ENCODE measurements at regions not wholly inside any gene's neighbourhood (a gene's known extent, or its start where the extent isn't known, plus 50 kb on each side); places are given as distances from the start of the nearest gene placed in this dataset.
"Not testable (repeated sequence)": the region's sequence is repeated elsewhere in the genome, so short reads cannot be mapped to it uniquely, and the experiment has no call there.

DNA sequence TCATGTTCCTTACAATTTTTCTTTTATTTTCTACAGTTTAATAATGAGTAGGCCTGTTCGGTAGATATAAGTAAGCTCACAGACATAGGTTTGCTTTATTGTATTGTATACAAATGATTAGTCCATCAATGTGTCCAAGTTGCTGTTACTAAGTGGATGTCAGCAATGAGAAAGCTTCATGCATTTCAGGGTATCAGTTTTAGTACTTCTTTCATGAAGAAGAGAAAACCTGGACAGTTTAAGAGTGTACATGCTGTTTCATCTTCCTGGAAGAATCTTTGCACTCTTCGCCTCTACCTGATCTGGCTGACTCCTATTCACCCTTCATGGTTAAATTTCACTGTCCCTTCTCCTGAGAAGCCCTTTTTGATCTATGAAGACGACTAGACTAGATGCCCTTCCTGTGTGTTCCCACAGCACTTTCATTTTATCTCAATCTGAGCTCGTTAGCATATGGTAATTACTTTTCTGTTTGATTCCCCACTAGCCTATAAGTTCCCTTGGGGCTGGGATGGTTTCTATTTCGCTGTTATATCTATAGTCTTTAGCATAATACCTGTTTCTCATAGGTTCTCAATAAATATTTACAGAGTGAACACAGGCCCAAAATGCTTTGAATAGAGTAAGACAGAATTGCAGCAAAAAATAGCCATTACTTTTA is 70.7 kb downstream of the CETN3 start:
- H3K9ac ChIP-seq, result no peak overlapping the region
- no peak overlapping the region for H3K4me2 ChIP-seq
- H3K27me3 ChIP-seq, result no peaks in the 10 kb centered on the region
- no peak for TF ChIP-seq Cebpa-rat (IDR thresholded peaks at IDR 0.05)
- no peak overlapping the region for H3K4me3 ChIP-seq
- H4K20me1 ChIP-seq, result no peaks in the 10 kb centered on the region
- peaks cover 7% of the 10 kb centered on the region for H3K4me1 ChIP-seq
- no peaks in the 10 kb centered on the region for H3K36me3 ChIP-seq
- no peaks in the 10 kb centered on the region for H3K9me3 ChIP-seq
- H3K27ac ChIP-seq, result no peak overlapping the region

- Histone ChIP-seq H3K9me3 (no peaks in the 10 kb centered on the region), H3K4me1 (peaks cover 7% of the 10 kb centered on the region), H3K27ac (no peak overlapping the region), H4K20me1 (no peaks in the 10 kb centered on the region), H3K27me3 (no peaks in the 10 kb centered on the region), H3K4me2 (no peak overlapping the region), H3K9ac (no peak overlapping the region), H3K36me3 (no peaks in the 10 kb centered on the region), H3K4me3 (no peak overlapping the region)
- TF ChIP-seq Cebpa-rat (IDR thresholded peaks at IDR 0.05), result no peak
Observed at GRCh38 chr5:90337449-90338052, 72.0 kb downstream of the CETN3 start.

- H3K4me1 ChIP-seq, result peaks cover 7% of the 10 kb centered on the region
- no peaks in the 10 kb centered on the region for H3K9me3 ChIP-seq
- no peak overlapping the region for H3K4me2 ChIP-seq
- H4K20me1 ChIP-seq, result no peaks in the 10 kb centered on the region
- no peak overlapping the region for H3K9ac ChIP-seq
- H3K36me3 ChIP-seq, result no peaks in the 10 kb centered on the region
- no peak overlapping the region for H3K27ac ChIP-seq
- H3K4me3 ChIP-seq, result no peak overlapping the region
- no peak for TF ChIP-seq Cebpa-rat (IDR thresholded peaks at IDR 0.05)
- H3K27me3 ChIP-seq, result no peaks in the 10 kb centered on the region
Observed at GRCh38 chr5:90336752-90337151, 72.8 kb downstream of the CETN3 start.

DNA sequence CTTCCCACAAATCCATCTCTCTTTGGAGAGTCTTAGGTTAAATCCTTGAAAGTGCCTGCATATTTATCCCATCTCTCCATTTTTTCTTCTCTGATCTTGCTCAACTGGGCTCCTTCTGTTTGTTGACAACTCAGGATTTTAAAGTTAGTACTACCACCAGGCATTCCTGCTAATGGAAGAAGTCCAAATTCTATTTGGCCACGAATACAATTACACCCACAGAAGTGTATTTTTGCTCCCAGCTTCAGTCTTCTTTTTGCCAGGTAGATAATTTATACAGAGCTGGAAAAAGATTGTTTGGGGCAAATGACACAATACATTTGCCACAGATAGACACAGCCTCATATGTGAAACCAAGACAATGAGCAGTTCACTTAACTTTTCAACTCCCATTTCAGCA is 74.8 kb downstream of the CETN3 start:
- Histone ChIP-seq H3K27ac (no peak overlapping the region), H3K4me2 (no peak overlapping the region)

GRCh38 chr5:90329911-90330310 is 79.6 kb downstream of the CETN3 start:
- H3K36me3 ChIP-seq, result no peaks in the 10 kb centered on the region
- H3K4me1 ChIP-seq, result no peaks in the 10 kb centered on the region
- TF ChIP-seq Cebpa-rat (IDR thresholded peaks at IDR 0.05), result no peak
- no peak overlapping the region for H3K27ac ChIP-seq
- H3K9me3 ChIP-seq, result no peaks in the 10 kb centered on the region
- H3K9ac ChIP-seq, result no peak overlapping the region
- no peak overlapping the region for H3K4me3 ChIP-seq
- no peaks in the 10 kb centered on the region for H4K20me1 ChIP-seq
- H3K27me3 ChIP-seq, result no peaks in the 10 kb centered on the region
- no peak overlapping the region for H3K4me2 ChIP-seq

More for the DNA sequence above, 74.8 kb downstream of the CETN3 start:
- H3K27me3 ChIP-seq, result no peaks in the 10 kb centered on the region
- peaks cover 7% of the 10 kb centered on the region for H3K4me1 ChIP-seq
- H3K9ac ChIP-seq, result no peak overlapping the region
- H3K4me3 ChIP-seq, result no peak overlapping the region
- no peaks in the 10 kb centered on the region for H3K9me3 ChIP-seq
- no peaks in the 10 kb centered on the region for H4K20me1 ChIP-seq
- no peak for TF ChIP-seq Cebpa-rat (IDR thresholded peaks at IDR 0.05)
- H3K36me3 ChIP-seq, result no peaks in the 10 kb centered on the region

- Histone ChIP-seq H3K4me3 (no peak overlapping the region), H3K4me1 (no peaks in the 10 kb centered on the region), H3K27ac (no peak overlapping the region), H3K27me3 (no peaks in the 10 kb centered on the region), H3K9me3 (no peaks in the 10 kb centered on the region), H3K36me3 (no peaks in the 10 kb centered on the region), H3K9ac (no peak overlapping the region), H3K4me2 (no peak overlapping the region), H4K20me1 (no peaks in the 10 kb centered on the region)
- TF ChIP-seq Cebpa-rat (IDR thresholded peaks at IDR 0.05), result no peak
Observed at GRCh38 chr5:90326995-90327394, 82.6 kb downstream of the CETN3 start.

GRCh38 chr5:90325093-90325492 is 84.5 kb downstream of the CETN3 start:
- H3K36me3 ChIP-seq, result no peaks in the 10 kb centered on the region
- no peaks in the 10 kb centered on the region for H4K20me1 ChIP-seq
- no peak overlapping the region for H3K4me2 ChIP-seq
- no peaks in the 10 kb centered on the region for H3K4me1 ChIP-seq
- H3K27me3 ChIP-seq, result no peaks in the 10 kb centered on the region
- H3K4me3 ChIP-seq, result no peak overlapping the region
- no peak overlapping the region for H3K27ac ChIP-seq
- no peak for TF ChIP-seq Cebpa-rat (IDR thresholded peaks at IDR 0.05)
- no peak overlapping the region for H3K9ac ChIP-seq
- peaks cover 7% of the 10 kb centered on the region; the same call in 1 of the 2 replicates for H3K9me3 ChIP-seq

DNA sequence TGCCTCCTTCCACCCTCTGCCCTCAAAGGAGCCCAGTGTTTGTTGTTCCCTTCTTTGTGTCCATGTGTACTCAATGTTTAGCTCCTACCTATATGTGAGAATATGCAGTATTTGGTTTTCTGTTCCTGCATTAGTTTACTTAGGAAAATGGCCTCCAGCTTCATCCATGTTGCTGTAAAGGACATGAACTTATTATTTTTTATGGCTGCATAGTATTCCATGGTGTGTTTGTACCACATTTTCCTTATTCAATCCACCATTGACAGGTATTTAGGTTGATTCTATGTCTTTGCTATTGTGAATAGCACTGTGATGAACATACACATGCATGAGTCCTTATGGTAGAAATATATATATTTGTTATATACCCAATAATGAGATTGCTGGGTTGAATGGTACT is 89.2 kb downstream of the CETN3 start:
- not testable (repeated sequence) for H3K9ac ChIP-seq, H3K27ac ChIP-seq, H3K4me2 ChIP-seq, H3K27me3 ChIP-seq, H3K4me3 ChIP-seq, H3K4me1 ChIP-seq, H3K36me3 ChIP-seq, H4K20me1 ChIP-seq, H3K9me3 ChIP-seq

DNA sequence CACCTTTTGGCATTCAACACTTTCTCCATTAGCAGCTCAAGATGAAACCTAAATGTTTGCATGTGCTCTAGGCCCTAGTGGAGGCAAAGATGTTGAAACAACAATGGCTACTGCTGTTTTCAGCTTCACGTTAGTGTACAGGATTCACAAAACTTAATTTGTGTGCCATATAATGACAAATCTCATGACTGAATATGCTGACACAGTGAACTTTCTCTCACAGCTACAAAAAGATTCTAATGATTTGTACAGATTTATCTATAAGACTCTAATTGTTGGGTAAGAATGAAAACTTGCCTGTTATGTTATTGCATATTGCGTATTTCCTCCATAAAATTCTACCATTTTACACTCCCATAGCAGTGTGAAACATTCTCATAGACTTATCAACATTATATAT is 97.5 kb downstream of the CETN3 start:
- Histone ChIP-seq H3K9me3 (no peaks in the 10 kb centered on the region), H4K20me1 (no peaks in the 10 kb centered on the region), H3K27me3 (no peaks in the 10 kb centered on the region), H3K36me3 (no peaks in the 10 kb centered on the region), H3K4me2 (no peak overlapping the region), H3K27ac (no peak overlapping the region), H3K4me1 (no peaks in the 10 kb centered on the region), H3K9ac (no peak overlapping the region), H3K4me3 (no peak overlapping the region)
- no peak for TF ChIP-seq Cebpa-rat (IDR thresholded peaks at IDR 0.05)

DNA sequence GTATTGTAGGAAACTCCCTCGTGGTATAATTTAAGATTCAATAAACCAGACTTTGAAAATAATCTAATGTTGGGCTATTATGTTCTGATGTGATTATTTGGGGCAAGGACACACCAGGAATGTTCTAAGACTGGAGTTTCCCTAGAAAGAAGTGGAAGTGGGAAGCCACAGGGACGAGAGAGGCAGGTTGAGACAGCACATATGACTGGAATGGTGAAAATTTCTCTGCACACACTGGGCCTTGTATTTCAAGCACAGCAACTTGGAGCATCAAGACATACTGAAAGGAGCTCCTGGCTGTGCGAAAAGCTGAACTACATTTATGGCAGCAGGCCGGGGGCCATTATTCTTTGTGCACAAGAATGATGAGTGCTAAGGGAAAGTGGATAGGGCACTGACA is 98.2 kb downstream of the CETN3 start:
- H3K4me2 ChIP-seq, result no peak overlapping the region
- no peaks in the 10 kb centered on the region for H3K36me3 ChIP-seq
- H3K9ac ChIP-seq, result no peak overlapping the region
- TF ChIP-seq Cebpa-rat (IDR thresholded peaks at IDR 0.05), result no peak
- H3K9me3 ChIP-seq, result no peaks in the 10 kb centered on the region
- H3K4me3 ChIP-seq, result no peak overlapping the region
- no peaks in the 10 kb centered on the region for H4K20me1 ChIP-seq
- H3K27me3 ChIP-seq, result no peaks in the 10 kb centered on the region
- H3K4me1 ChIP-seq, result no peaks in the 10 kb centered on the region
- H3K27ac ChIP-seq, result no peak overlapping the region
